Epithelial cell of esophagus (primary cell): ENCODE measurements at regions not wholly inside any gene's neighbourhood (a gene's known extent, or its start where the extent isn't known, plus 50 kb on each side); places are given as distances from the start of the nearest gene placed in this dataset.

ENCODE experiments used
- DNase-seq: peaks from one replicate; pipeline ENCODE4 v3.0.0; 2010; ENCODE audit warnings: low read depth
- H3K4me3 ChIP-seq: 2 replicates; pipeline ENCODE4 v1.5.1; 2011; ENCODE audit warnings: mild to moderate bottlenecking, low read length, control low read depth
- TF ChIP-seq, protein P1 (sequence below): IDR thresholded peaks from 2 replicates; pipeline ENCODE4 v1.5.1; 2011; ENCODE audit warnings: low read depth, mild to moderate bottlenecking, low read length, control low read depth, inconsistent platforms; ENCODE audit not compliant: insufficient read depth; ENCODE audit errors: missing control alignments

- H3K4me3 ChIP-seq: no peak overlapping the region
- TF ChIP-seq, protein P1, sequence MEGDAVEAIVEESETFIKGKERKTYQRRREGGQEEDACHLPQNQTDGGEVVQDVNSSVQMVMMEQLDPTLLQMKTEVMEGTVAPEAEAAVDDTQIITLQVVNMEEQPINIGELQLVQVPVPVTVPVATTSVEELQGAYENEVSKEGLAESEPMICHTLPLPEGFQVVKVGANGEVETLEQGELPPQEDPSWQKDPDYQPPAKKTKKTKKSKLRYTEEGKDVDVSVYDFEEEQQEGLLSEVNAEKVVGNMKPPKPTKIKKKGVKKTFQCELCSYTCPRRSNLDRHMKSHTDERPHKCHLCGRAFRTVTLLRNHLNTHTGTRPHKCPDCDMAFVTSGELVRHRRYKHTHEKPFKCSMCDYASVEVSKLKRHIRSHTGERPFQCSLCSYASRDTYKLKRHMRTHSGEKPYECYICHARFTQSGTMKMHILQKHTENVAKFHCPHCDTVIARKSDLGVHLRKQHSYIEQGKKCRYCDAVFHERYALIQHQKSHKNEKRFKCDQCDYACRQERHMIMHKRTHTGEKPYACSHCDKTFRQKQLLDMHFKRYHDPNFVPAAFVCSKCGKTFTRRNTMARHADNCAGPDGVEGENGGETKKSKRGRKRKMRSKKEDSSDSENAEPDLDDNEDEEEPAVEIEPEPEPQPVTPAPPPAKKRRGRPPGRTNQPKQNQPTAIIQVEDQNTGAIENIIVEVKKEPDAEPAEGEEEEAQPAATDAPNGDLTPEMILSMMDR: no peak
- DNase-seq: no peak
Measured at GRCh38 chr2:210816769-210817168, 260.4 kb downstream of the CPS1 start.

DNA sequence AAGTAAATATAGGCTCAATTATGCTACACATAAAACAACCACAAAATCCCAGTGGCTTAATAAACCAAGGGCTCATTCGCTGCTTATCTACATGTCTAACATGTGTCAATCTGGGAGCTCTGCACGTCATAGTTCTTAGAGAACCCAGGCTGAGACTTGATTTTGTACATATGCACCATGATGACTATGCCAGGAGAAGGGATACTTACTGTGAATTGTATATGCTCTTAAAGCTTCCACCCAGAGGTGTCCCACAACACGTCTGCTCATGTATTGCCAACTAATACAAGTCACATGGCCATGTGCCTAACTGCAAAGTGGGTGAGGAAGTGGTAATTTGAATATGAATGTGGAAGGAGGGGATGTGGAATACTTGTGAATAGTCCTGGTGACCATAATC, 262.1 kb downstream of the CPS1 start:
- peak; percentile 59 for DNase-seq
- TF ChIP-seq, protein P1: no peak
- no peak overlapping the region for H3K4me3 ChIP-seq

GRCh38 chr2:210833403-210833802, 277.0 kb downstream of the CPS1 start:
- no peak overlapping the region for H3K4me3 ChIP-seq
- TF ChIP-seq, protein P1: no peak
- no peak for DNase-seq

GRCh38 chr2:210839034-210839433, 282.6 kb downstream of the CPS1 start:
- TF ChIP-seq, protein P1: no peak

GRCh38 chr2:210839450-210839849, 283.1 kb downstream of the CPS1 start:
- H3K4me3 ChIP-seq: no peak overlapping the region
- DNase-seq: no peak
- TF ChIP-seq, protein P1: no peak

More at GRCh38 chr2:210839034-210839433, 282.6 kb downstream of the CPS1 start:
- no peak overlapping the region for H3K4me3 ChIP-seq
- no peak for DNase-seq

DNA sequence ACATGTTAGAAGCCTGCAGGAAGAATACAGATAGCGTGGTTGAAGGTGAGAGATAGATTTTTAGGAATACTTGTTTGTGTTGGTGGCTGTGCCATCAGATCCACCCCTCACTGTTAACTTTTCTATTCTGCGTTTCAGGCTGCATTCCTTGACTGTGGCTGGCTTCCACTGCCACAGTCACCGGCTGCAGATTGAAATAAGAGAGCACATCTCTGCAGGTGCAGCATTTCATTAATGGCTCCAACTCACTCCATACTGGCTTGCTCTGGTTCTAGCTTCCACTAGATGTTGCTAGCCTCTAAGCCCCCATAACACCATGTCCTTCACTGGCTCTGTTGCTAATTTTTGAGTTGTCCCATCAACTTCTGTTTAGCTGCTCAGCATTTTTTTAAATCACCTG, 286.5 kb downstream of the CPS1 start:
- TF ChIP-seq, protein P1: no peak
- H3K4me3 ChIP-seq: no peak overlapping the region
- no peak for DNase-seq

- no peak overlapping the region for H3K4me3 ChIP-seq
- TF ChIP-seq, protein P1: no peak
- no peak for DNase-seq
Measured at GRCh38 chr2:210844016-210844415, 287.6 kb downstream of the CPS1 start.
